A673 (cell line): ENCODE measurements at regions not wholly inside any gene's neighbourhood (a gene's known extent, or its start where the extent isn't known, plus 50 kb on each side); places are given as distances from the start of the nearest gene placed in this dataset.
A peak's percentile ranks its signal among the peaks of the same experiment; 100 is the strongest.

Experiments
- BruUV-seq: library from RNA; stranded (reverse); fragments of 400-500 nt; replicated peaks from 2 replicates; lab custom pipeline; 2021; lab: Mats Ljungman, UMichigan
- CTCF ChIA-PET: fragments of 300-600 bp; sonication (Branson Sonifier 250); formaldehyde crosslinking; loops from one replicate; lab custom pipeline; 2022; ENCODE audit warnings: antibody characterized with exemption; lab: Charles Lee
- POLR2A ChIA-PET: fragments of 300-600 bp; sonication (Branson Sonifier 250); formaldehyde crosslinking; loops from one replicate; lab custom pipeline; 2022; ENCODE audit warnings: antibody characterized with exemption; ENCODE audit not compliant: low non-redundant PET; lab: Charles Lee
- DNase-seq: peaks from one replicate; pipeline ENCODE4 v3.0.0-alpha.2; 2015; ENCODE audit warnings: low spot score
- H3K27ac ChIP-seq: fragments of 200-600 bp; sonication (generic); 2 replicates; pipeline ENCODE4 v1.5.1; 2016; ENCODE audit warnings: mixed run types, low read depth, mild to moderate bottlenecking, mixed read lengths, antibody characterized with exemption, low read length; ENCODE audit not compliant: poor library complexity, severe bottlenecking
- H3K27me3 ChIP-seq: fragments of 200-600 bp; sonication (generic); replicated peaks from 2 replicates; pipeline ENCODE4 v1.6.1; 2017; ENCODE audit warnings: mixed run types, low read depth, mild to moderate bottlenecking, mixed read lengths, antibody characterized with exemption, low read length; ENCODE audit not compliant: insufficient read depth, poor library complexity
- H3K36me3 ChIP-seq: fragments of 200-600 bp; sonication (generic); 2 replicates; pipeline ENCODE4 v1.6.1; 2016; ENCODE audit warnings: mixed run types, mild to moderate bottlenecking, mixed read lengths, antibody characterized with exemption, low read length; ENCODE audit not compliant: insufficient read depth, poor library complexity, severe bottlenecking
- H3K4me1 ChIP-seq: fragments of 200-600 bp; sonication (generic); 2 replicates; pipeline ENCODE4 v1.6.1; 2017; ENCODE audit warnings: mixed run types, mild to moderate bottlenecking, mixed read lengths, antibody characterized with exemption, low read length; ENCODE audit not compliant: insufficient read depth, poor library complexity, severe bottlenecking
- H3K4me3 ChIP-seq: fragments of 200-600 bp; sonication (generic); 2 replicates; pipeline ENCODE4 v1.5.1; 2016; ENCODE audit warnings: low read depth, mixed run types, mild to moderate bottlenecking, mixed read lengths, low read length; ENCODE audit not compliant: poor library complexity, severe bottlenecking
- H3K9me3 ChIP-seq: fragments of 200-600 bp; sonication (generic); 2 replicates; pipeline ENCODE4 v1.6.1; 2016; ENCODE audit warnings: mixed run types, low read depth, mild to moderate bottlenecking, mixed read lengths, antibody characterized with exemption, low read length; ENCODE audit not compliant: poor library complexity, severe bottlenecking
- CTCF ChIP-seq: fragments of 300-800, 200-600 bp; sonication (generic); conservative IDR thresholded peaks from 2 replicates; pipeline ENCODE4 v1.5.1; 2017; ENCODE audit warnings: low read depth, mild to moderate bottlenecking, antibody characterized with exemption, low read length, moderate library complexity, mixed read lengths
- EZH2 ChIP-seq: fragments of 200-600 bp; sonication (generic); IDR thresholded peaks from 2 replicates; pipeline ENCODE4 v1.6.1; 2017; ENCODE audit warnings: borderline replicate concordance, low read depth, mild to moderate bottlenecking, mixed read lengths, antibody characterized with exemption, low read length; ENCODE audit not compliant: poor library complexity, severe bottlenecking
- intact Hi-C: fragments of 100-400 bp; cut with micrococcal nuclease; formaldehyde crosslinking; loops from one replicate; pipeline ENCODE4 v1.10.0; 2022; ENCODE audit not compliant: unreplicated experiment

GRCh38 chr16:50861970-50862411 is 120.1 kb downstream of the CYLD start:
- TF ChIP-seq EZH2 (no peak), CTCF (no peak)
- Histone ChIP-seq H3K4me3 (no peak overlapping the region), H3K27me3 (no peaks in the 10 kb centered on the region), H3K27ac (no peak overlapping the region), H3K36me3 (no peaks in the 10 kb centered on the region), H3K4me1 (no peaks in the 10 kb centered on the region), H3K9me3 (no peaks in the 10 kb centered on the region)
- BruUV-seq = no TSS peak
- DNase-seq = peak; percentile 21
- POLR2A ChIA-PET = no interaction called here
- intact Hi-C loops = no loop called here
- CTCF ChIA-PET = no interaction called here

- POLR2A ChIA-PET = no interaction called here
- DNase-seq = no peak
- Histone ChIP-seq H3K4me3 (no peak overlapping the region), H3K27ac (no peak overlapping the region), H3K4me1 (no peaks in the 10 kb centered on the region), H3K9me3 (no peaks in the 10 kb centered on the region), H3K27me3 (no peaks in the 10 kb centered on the region), H3K36me3 (no peaks in the 10 kb centered on the region)
- intact Hi-C loops = no loop called here
- no peak for TF ChIP-seq CTCF
- no peak for TF ChIP-seq EZH2
- BruUV-seq = no TSS peak
- CTCF ChIA-PET = no interaction called here
Measured at GRCh38 chr16:50861451-50861850, 119.6 kb downstream of the CYLD start.

- Histone ChIP-seq H3K4me1 (no peaks in the 10 kb centered on the region), H3K4me3 (no peak overlapping the region), H3K36me3 (no peaks in the 10 kb centered on the region), H3K27ac (no peak overlapping the region), H3K27me3 (no peaks in the 10 kb centered on the region), H3K9me3 (no peaks in the 10 kb centered on the region)
- ChIA-PET CTCF (no interaction called here), POLR2A (no interaction called here)
- TF ChIP-seq CTCF (no peak), EZH2 (no peak)
- no peak for DNase-seq
- BruUV-seq = no TSS peak
- intact Hi-C loops = no loop called here
Measured at GRCh38 chr16:50859628-50860360, 117.9 kb downstream of the CYLD start.
